ENCODE measurements at regions not wholly inside any gene's neighbourhood (a gene's known extent, or its start where the extent isn't known, plus 50 kb on each side); places are given as distances from the start of the nearest gene placed in this dataset.

GRCh38 chr18:29084120-29084519 lies 907.2 kb upstream of the CDH2 start:
- intact Hi-C loops (cut with micrococcal nuclease) = no loop called here
- Mint-ChIP-seq H3K27me3 (no peaks in the 10 kb centered on the region), H3K9me3 (peaks cover 0 to 14% (median 6%) of the 10 kb centered on the region in 11 donors), H3K4me1 (peaks cover 0 to 5% (median 0%) of the 10 kb centered on the region in 7 donors), H3K4me3 (no peak overlapping the region), H3K27ac (no peak overlapping the region), H3K36me3 (peaks cover 0 to 5% (median 0%) of the 10 kb centered on the region in 5 donors)
- no peaks in the 10 kb centered on the region for H3K9me3 ChIP-seq (ENCODE audit: control insufficient read depth in 2 of 3, low read length in 3 of 3)
- H3K27ac ChIP-seq (ENCODE audit: low read depth, low read length) = no peak overlapping the region
- ChIA-PET POLR2A (no interaction called here), CTCF (no interaction called here)
- no peaks in the 10 kb centered on the region for H3K36me3 ChIP-seq (ENCODE audit: control insufficient read depth in 2 of 3, insufficient read depth in 3 of 3, low read length in 3 of 3)
- H3K27me3 ChIP-seq (ENCODE audit: control insufficient read depth in 2 of 2, insufficient read depth in 2 of 2, low read length in 2 of 2) = no peaks in the 10 kb centered on the region
- ATAC-seq (no peak), DNase-seq (no peak)
- no peak overlapping the region for H3K4me3 ChIP-seq (ENCODE audit: low read length)
- H3K4me1 ChIP-seq (ENCODE audit: control insufficient read depth in 2 of 2, insufficient read depth in 2 of 2, low read length in 2 of 2) = no peaks in the 10 kb centered on the region

- no peak overlapping the region for H3K4me3 ChIP-seq (ENCODE audit: low read length)
- Mint-ChIP-seq H3K27ac (no peak overlapping the region), H3K36me3 (peaks cover 0 to 5% (median 0%) of the 10 kb centered on the region in 5 donors), H3K9me3 (peaks cover 0 to 14% (median 6%) of the 10 kb centered on the region in 11 donors), H3K4me3 (no peak overlapping the region), H3K4me1 (peaks cover 0 to 4% (median 0%) of the 10 kb centered on the region in 7 donors), H3K27me3 (no peaks in the 10 kb centered on the region)
- ChIA-PET CTCF (no interaction called here), POLR2A (no interaction called here)
- no peaks in the 10 kb centered on the region for H3K9me3 ChIP-seq (ENCODE audit: control insufficient read depth in 2 of 3, low read length in 3 of 3)
- H3K27ac ChIP-seq (ENCODE audit: low read depth, low read length) = no peak overlapping the region
- no peaks in the 10 kb centered on the region for H3K27me3 ChIP-seq (ENCODE audit: control insufficient read depth in 2 of 2, insufficient read depth in 2 of 2, low read length in 2 of 2)
- H3K36me3 ChIP-seq (ENCODE audit: control insufficient read depth in 2 of 3, insufficient read depth in 3 of 3, low read length in 3 of 3) = no peaks in the 10 kb centered on the region
- no peaks in the 10 kb centered on the region for H3K4me1 ChIP-seq (ENCODE audit: control insufficient read depth in 2 of 2, insufficient read depth in 2 of 2, low read length in 2 of 2)
- DNase-seq = no peak
- intact Hi-C loops (cut with micrococcal nuclease) = no loop called here
- ATAC-seq = no peak
Observed at GRCh38 chr18:29083545-29083944, 906.6 kb upstream of the CDH2 start.

- Mint-ChIP-seq H3K36me3 (peaks cover 0 to 5% (median 0%) of the 10 kb centered on the region in 5 donors), H3K27me3 (no peaks in the 10 kb centered on the region), H3K4me1 (no peaks in the 10 kb centered on the region), H3K9me3 (peaks cover 1 to 15% (median 6%) of the 10 kb centered on the region in 11 donors), H3K27ac (no peak overlapping the region), H3K4me3 (no peak overlapping the region)
- ATAC-seq (no peak), DNase-seq (no peak)
- Histone ChIP-seq H3K9me3 (ENCODE audit: control insufficient read depth in 2 of 3, low read length in 3 of 3) (no peaks in the 10 kb centered on the region), H3K36me3 (ENCODE audit: control insufficient read depth in 2 of 3, insufficient read depth in 3 of 3, low read length in 3 of 3) (no peaks in the 10 kb centered on the region), H3K27me3 (ENCODE audit: control insufficient read depth in 2 of 2, insufficient read depth in 2 of 2, low read length in 2 of 2) (no peaks in the 10 kb centered on the region), H3K4me1 (ENCODE audit: control insufficient read depth in 2 of 2, insufficient read depth in 2 of 2, low read length in 2 of 2) (no peaks in the 10 kb centered on the region), H3K27ac (ENCODE audit: low read depth, low read length) (no peak overlapping the region), H3K4me3 (ENCODE audit: low read length) (no peak overlapping the region)
- ChIA-PET POLR2A (no interaction called here), CTCF (no interaction called here)
- intact Hi-C loops (cut with micrococcal nuclease) = no loop called here
Observed at GRCh38 chr18:29080946-29081345, 904.0 kb upstream of the CDH2 start.

- CTCF ChIA-PET = no interaction called here
- H3K27ac Mint-ChIP-seq = no peak overlapping the region
- Histone ChIP-seq H3K4me3 (ENCODE audit: low read length) (no peak overlapping the region), H3K36me3 (ENCODE audit: control insufficient read depth in 2 of 3, insufficient read depth in 3 of 3, low read length in 3 of 3) (no peaks in the 10 kb centered on the region), H3K4me1 (ENCODE audit: control insufficient read depth in 2 of 2, insufficient read depth in 2 of 2, low read length in 2 of 2) (no peaks in the 10 kb centered on the region), H3K9me3 (ENCODE audit: control insufficient read depth in 2 of 3, low read length in 3 of 3) (no peaks in the 10 kb centered on the region), H3K27me3 (ENCODE audit: control insufficient read depth in 2 of 2, insufficient read depth in 2 of 2, low read length in 2 of 2) (no peaks in the 10 kb centered on the region), H3K27ac (ENCODE audit: low read depth, low read length) (no peak overlapping the region)
- H3K27me3 Mint-ChIP-seq = no peaks in the 10 kb centered on the region
- no peaks in the 10 kb centered on the region for H3K4me1 Mint-ChIP-seq
- intact Hi-C loops (cut with micrococcal nuclease) = loop anchor here in 1 of 2 donors (5.0 kb wide), 1 partner anchor 44 kb away; no protein-coding TSS in a partner anchor
- no peak overlapping the region for H3K4me3 Mint-ChIP-seq
- POLR2A ChIA-PET = no interaction called here
- ATAC-seq = no peak
- H3K9me3 Mint-ChIP-seq = peaks cover 2 to 20% (median 5%) of the 10 kb centered on the region in 11 donors
- no peak for DNase-seq
- H3K36me3 Mint-ChIP-seq = peaks cover 0 to 5% (median 0%) of the 10 kb centered on the region in 5 donors
Observed at GRCh38 chr18:29078273-29078672, 901.3 kb upstream of the CDH2 start.

- intact Hi-C loops (cut with micrococcal nuclease) = loop anchor here in 1 of 2 donors (5.0 kb wide), 1 partner anchor 45 kb away; no protein-coding TSS in a partner anchor
- H3K9me3 Mint-ChIP-seq = peaks cover 0 to 14% (median 4%) of the 10 kb centered on the region in 11 donors
- CTCF ChIA-PET = no interaction called here
Observed at GRCh38 chr18:29077344-29077743, 900.4 kb upstream of the CDH2 start.

GRCh38 chr18:29076645-29077044 lies 899.7 kb upstream of the CDH2 start:
- no peak for DNase-seq
- Mint-ChIP-seq H3K9me3 (peaks cover 0 to 14% (median 7%) of the 10 kb centered on the region in 11 donors), H3K36me3 (no peaks in the 10 kb centered on the region), H3K4me3 (no peak overlapping the region), H3K27ac (no peak overlapping the region), H3K27me3 (no peaks in the 10 kb centered on the region), H3K4me1 (no peaks in the 10 kb centered on the region)
- Histone ChIP-seq H3K27me3 (ENCODE audit: control insufficient read depth in 2 of 2, insufficient read depth in 2 of 2, low read length in 2 of 2) (no peaks in the 10 kb centered on the region), H3K36me3 (ENCODE audit: control insufficient read depth in 2 of 3, insufficient read depth in 3 of 3, low read length in 3 of 3) (no peaks in the 10 kb centered on the region), H3K4me3 (ENCODE audit: low read length) (no peak overlapping the region), H3K27ac (ENCODE audit: low read depth, low read length) (no peak overlapping the region), H3K9me3 (ENCODE audit: control insufficient read depth in 2 of 3, low read length in 3 of 3) (no peaks in the 10 kb centered on the region), H3K4me1 (ENCODE audit: control insufficient read depth in 2 of 2, insufficient read depth in 2 of 2, low read length in 2 of 2) (no peaks in the 10 kb centered on the region)
- no peak for ATAC-seq
- POLR2A ChIA-PET = no interaction called here
- intact Hi-C loops (cut with micrococcal nuclease) = loop anchor here in 1 of 2 donors (5.0 kb wide), 1 partner anchor 46 kb away; no protein-coding TSS in a partner anchor
- CTCF ChIA-PET = no interaction called here

More at GRCh38 chr18:29077344-29077743, 900.4 kb upstream of the CDH2 start:
- no peaks in the 10 kb centered on the region for H3K27me3 ChIP-seq (ENCODE audit: control insufficient read depth in 2 of 2, insufficient read depth in 2 of 2, low read length in 2 of 2)
- Mint-ChIP-seq H3K36me3 (no peaks in the 10 kb centered on the region), H3K4me1 (no peaks in the 10 kb centered on the region), H3K4me3 (no peak overlapping the region), H3K27me3 (no peaks in the 10 kb centered on the region), H3K27ac (no peak overlapping the region)
- no peaks in the 10 kb centered on the region for H3K9me3 ChIP-seq (ENCODE audit: control insufficient read depth in 2 of 3, low read length in 3 of 3)
- H3K36me3 ChIP-seq (ENCODE audit: control insufficient read depth in 2 of 3, insufficient read depth in 3 of 3, low read length in 3 of 3) = no peaks in the 10 kb centered on the region
- no peak overlapping the region for H3K27ac ChIP-seq (ENCODE audit: low read depth, low read length)
- no peak for DNase-seq
- H3K4me1 ChIP-seq (ENCODE audit: control insufficient read depth in 2 of 2, insufficient read depth in 2 of 2, low read length in 2 of 2) = no peaks in the 10 kb centered on the region
- H3K4me3 ChIP-seq (ENCODE audit: low read length) = no peak overlapping the region
- ATAC-seq = no peak
- POLR2A ChIA-PET = no interaction called here

- CTCF ChIA-PET = no interaction called here
- no peak overlapping the region for H3K27ac Mint-ChIP-seq
- Histone ChIP-seq H3K27ac (ENCODE audit: low read depth, low read length) (no peak overlapping the region), H3K9me3 (ENCODE audit: control insufficient read depth in 2 of 3, low read length in 3 of 3) (no peaks in the 10 kb centered on the region), H3K36me3 (ENCODE audit: control insufficient read depth in 2 of 3, insufficient read depth in 3 of 3, low read length in 3 of 3) (no peaks in the 10 kb centered on the region), H3K27me3 (ENCODE audit: control insufficient read depth in 2 of 2, insufficient read depth in 2 of 2, low read length in 2 of 2) (no peaks in the 10 kb centered on the region), H3K4me3 (ENCODE audit: low read length) (no peak overlapping the region), H3K4me1 (ENCODE audit: control insufficient read depth in 2 of 2, insufficient read depth in 2 of 2, low read length in 2 of 2) (no peaks in the 10 kb centered on the region)
- H3K4me1 Mint-ChIP-seq = no peaks in the 10 kb centered on the region
- DNase-seq (no peak), ATAC-seq (no peak)
- H3K9me3 Mint-ChIP-seq = peaks cover 0 to 24% (median 4%) of the 10 kb centered on the region in 11 donors
- H3K36me3 Mint-ChIP-seq = no peaks in the 10 kb centered on the region
- H3K27me3 Mint-ChIP-seq = no peaks in the 10 kb centered on the region
- no peak overlapping the region for H3K4me3 Mint-ChIP-seq
- POLR2A ChIA-PET = no interaction called here
- intact Hi-C loops (cut with micrococcal nuclease) = no loop called here
Observed at GRCh38 chr18:29074147-29074546, 897.2 kb upstream of the CDH2 start.

All from naive thymus-derived CD4-positive, alpha-beta T cell (primary cell).